GM21515 (cell line): ENCODE measurements at regions not wholly inside any gene's neighbourhood (a gene's known extent, or its start where the extent isn't known, plus 50 kb on each side); places are given as distances from the start of the nearest gene placed in this dataset.

Experiments
- ATAC-seq: cut with Tn5 transposase; IDR thresholded peaks from one replicate; pipeline ENCODE4 v1.9.1; 2021; ENCODE audit not compliant: unreplicated experiment

DNA sequence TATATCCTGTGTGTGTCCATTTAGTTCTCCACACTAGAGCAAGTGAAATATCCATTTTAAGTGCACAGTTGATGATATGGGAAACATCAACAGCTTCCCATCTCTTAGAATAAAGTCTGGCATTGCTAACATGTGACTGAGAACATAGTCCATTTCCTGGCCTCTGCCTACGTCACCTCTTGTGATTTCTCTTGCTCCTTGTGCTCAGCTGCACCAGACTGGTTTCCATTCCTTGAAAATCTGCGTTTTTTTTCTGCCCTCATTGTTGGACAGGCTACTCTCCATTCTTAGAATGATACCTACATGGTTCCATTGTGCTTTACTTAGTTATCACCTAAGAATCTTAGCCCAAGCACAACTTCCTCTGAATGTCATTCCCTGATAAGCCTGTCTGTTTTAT lies 851.2 kb upstream of the ID2 start:
- ATAC-seq: no peak

DNA sequence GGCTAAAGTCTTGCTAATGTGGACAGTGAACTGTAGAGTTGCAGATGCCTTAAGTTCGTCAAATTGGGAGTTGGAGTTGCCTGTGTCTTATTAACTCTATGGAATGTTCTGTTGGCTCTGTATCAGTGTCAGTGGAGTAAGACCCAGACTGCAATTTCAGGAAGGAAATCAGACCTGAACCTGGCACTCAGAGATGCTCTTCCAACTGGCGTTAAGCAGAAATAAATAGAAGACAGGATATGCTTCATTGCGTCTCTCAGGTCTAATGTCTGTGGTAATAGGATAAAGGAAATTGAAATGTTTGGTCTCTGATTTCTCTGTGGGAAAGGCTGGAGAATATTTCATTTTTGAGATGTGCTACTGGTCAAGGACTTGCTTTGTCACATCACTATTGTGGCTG lies 846.7 kb upstream of the ID2 start:
- ATAC-seq: no peak

DNA sequence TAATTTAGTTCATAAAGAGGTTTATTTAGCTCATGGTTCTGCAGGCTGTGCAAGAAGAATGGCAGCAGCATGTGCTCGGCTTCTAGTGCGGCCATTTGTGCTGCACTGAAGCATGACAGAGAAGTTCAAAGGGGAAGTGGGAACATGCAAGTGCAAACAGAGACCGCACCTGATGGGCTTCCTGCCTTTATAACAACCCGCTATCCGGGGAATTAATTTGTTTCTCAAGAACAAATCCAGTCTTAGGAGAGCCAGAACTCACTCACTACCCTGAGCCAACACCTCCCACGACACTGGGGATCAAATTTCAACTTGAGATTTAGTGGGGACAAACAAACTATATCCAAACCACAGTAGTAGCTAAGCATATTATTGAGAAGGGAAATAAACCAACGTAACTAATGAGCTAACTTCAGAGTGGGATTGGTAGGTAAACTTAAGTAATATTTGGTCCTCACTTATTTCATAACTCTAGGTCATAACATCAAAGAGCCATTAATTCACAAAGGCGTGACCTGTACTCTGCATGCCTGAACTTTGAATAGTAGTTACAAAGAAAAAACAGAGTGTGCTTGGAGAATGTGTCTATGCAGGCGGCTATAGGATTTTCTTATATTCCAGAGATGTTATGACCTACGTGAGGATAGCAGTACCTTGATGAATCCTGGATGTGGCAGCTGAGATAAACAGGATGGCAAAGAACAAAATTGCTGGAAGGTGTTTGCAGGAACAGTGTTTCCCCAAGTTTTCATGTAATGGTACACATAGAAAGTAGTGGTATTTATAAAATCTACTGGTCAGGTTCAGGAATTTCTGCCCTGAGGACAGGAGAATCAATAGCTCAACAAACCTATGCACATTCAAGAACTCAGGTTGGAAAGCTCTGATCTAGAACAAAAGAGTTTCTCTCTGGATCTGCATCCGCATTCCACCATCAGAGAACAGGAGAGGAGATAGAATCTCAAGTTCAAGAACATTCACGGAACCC lies 845.9 kb upstream of the ID2 start:
- peak; percentile 99 for ATAC-seq

DNA sequence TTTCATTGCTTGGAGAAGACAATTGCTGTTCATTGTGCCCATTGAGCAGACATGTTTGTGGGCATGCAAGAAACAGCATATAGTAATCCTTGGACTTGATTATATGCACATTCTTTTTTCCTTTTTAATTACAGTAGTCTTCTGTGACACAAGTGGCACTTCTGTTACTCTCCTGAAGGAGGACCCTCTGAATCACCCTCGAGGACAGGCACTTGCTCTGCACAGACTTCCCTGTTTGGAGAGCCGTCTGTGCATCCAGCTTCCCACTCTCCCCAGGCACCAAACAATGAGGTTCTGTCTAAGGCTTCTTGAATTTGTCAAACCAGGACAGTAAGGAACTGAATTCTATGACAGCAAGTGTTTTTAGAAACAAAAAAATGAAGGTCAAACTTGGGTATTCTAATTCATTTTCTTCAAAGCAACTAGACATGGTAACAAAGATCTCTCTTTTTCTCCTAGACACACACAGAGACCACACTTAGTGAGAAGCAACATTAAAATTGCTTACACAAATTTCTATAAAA lies 844.6 kb upstream of the ID2 start:
- ATAC-seq: no peak

DNA sequence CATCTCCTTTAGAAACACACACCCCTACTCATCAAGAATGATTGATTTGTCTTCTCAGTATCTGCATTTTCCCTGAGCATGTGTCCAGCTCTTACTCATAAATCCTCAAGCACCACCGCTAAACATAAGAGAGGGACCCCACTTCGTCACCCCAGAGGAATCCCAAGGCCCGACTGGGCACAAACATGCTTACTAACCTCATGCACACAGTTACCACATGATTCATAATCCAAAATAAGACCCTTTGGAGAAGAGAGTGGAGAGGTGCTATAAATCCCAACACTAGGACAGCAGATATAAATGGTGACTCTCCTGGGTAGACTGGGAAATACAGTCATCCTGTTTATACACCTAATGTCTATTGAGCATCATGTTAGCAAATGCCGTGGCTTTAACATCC lies 843.2 kb upstream of the ID2 start:
- no peak for ATAC-seq

DNA sequence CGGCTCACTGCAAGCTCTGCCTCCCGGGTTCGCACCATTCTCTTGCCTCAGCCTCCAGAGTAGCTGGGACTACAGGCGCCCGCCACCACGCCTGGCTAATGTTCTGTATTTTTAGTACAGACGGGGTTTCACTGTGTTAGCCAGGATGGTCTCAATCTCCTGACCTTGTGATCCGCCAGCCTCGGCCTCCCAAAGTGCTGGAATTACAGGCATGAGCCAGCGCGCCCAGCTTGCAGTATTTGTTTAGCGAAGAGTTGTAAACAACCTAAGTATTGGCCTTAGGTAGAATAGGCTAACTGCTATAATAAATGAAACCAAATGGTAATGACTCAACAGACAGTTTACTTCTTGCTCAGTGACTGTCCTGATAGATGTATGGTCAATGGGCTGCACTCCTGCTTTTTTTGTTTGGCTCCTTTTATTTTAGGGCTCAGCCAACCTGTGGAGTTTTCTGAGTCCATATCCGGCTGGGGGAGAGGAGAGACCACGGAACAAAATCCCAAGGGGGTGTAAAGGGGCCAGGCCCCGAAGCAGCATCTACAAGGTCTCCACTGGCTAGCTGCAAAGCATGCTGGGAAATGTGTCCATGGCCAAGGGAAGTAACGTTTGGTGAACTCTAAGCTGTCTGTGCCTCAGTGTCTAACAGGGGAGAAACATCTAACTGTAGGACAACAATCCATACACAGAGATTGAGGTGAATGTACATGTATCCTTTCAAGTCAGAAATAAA lies 841.0 kb upstream of the ID2 start:
- ATAC-seq: no peak

- no peak for ATAC-seq
These were observed 840.1 kb upstream of the ID2 start for GRCh38 chr2:7841751-7842150.

DNA sequence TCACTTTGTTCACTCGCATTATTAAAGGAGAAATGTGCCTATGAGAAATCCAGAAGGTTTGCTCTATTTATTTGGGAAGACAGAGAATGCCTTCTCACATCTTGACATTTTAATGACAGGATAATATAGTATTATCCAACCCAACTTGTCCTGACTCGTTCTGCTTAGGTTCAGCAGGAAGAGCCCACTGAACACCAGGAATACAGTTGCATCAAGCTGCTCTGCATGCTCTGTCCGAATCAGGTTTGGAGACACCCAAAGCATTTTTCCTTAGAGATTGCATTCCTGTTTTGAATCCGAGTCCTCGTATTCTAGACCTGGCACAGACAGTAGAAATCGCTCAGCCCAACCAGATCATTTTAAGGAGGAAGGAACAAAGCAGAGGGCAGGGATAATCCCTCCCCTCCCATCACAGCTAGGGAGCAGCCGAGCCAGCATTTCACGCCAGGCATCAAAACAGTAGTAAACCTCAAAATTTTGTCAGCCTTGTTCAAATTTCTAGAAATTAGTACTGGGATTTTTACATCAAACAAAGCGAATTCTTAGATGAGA lies 837.4 kb upstream of the ID2 start:
- no peak for ATAC-seq

GRCh38 chr2:7845332-7845731 lies 836.5 kb upstream of the ID2 start:
- no peak for ATAC-seq

- ATAC-seq: no peak
These were observed 835.2 kb upstream of the ID2 start for GRCh38 chr2:7846607-7847006.

GRCh38 chr2:7847321-7847720 lies 834.5 kb upstream of the ID2 start:
- no peak for ATAC-seq

DNA sequence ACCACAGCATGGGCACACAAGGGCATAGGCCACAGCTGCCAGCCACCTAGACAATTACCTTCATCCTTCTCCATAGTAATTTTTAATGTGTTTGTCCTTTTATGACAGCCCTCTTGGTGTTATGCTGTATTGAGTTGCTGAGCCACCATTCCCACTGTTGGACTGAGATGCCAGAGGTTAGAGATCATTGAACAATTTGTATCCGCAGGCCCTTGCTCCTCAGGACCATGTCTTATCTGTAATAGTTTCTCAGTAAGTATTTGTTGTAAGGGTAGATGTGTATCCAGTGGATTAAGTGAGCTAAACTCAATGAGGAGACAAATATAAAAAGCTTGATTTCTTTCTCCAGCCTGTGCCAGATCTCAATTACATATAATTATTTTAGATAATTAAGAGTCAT lies 832.8 kb upstream of the ID2 start:
- ATAC-seq: no peak

GRCh38 chr2:7849531-7849930 lies 832.3 kb upstream of the ID2 start:
- no peak for ATAC-seq

GRCh38 chr2:7852546-7852945 lies 829.3 kb upstream of the ID2 start:
- ATAC-seq: no peak

DNA sequence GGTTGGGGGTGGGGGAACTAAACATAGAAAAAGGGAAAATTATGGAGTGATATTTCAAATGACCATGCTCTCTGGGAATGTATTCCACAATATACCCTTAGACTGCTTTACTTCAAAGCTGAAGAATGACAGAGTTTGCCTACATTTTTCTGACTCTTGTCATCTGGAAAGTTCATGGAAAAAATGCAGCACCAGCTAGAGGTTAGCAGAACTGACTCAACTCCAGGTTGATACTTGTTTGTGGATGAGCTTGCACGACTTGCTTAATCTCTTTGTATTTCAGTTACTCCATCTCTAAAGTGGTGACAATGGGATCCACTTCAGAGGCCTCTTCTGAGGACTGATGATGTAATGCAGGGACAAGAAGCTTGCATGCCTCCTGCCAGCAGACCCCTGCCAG lies 824.0 kb upstream of the ID2 start:
- no peak for ATAC-seq

DNA sequence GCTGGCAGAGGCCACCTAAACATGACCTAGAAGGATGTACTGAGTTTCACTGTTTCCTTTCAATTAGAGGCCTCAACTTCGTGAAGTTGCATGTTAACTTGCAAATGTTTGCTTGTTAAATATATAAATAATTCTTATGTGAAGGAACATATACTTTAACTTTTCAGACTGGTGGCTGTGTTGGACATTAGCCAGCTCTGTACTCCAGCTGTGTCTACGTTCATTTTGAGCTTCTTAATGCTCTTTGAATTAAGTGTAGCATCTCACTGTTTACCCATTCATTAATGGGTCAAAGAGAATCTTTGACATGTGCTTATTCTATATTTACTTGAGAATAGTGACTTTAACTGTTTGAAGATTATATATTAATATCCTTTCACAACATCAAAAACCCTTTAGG lies 823.2 kb upstream of the ID2 start:
- ATAC-seq: no peak

DNA sequence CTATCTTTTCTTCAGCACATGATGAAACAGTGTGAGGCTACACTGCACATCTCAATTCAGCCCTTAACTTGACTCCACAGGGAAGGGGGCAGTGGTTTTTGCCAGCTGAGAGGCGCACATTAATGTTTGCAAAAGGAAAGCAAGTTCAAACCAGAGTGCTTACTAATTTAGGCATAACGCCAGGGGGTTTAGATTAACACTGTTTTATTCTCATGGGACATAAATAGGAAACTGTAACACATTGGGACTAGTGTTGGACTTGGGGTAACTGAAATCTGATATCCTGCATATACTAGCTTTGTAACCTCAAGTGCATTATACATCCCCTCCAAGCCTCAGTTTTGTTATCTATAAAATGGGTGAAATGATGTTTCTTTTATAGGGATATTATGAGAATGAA lies 821.2 kb upstream of the ID2 start:
- no peak for ATAC-seq

DNA sequence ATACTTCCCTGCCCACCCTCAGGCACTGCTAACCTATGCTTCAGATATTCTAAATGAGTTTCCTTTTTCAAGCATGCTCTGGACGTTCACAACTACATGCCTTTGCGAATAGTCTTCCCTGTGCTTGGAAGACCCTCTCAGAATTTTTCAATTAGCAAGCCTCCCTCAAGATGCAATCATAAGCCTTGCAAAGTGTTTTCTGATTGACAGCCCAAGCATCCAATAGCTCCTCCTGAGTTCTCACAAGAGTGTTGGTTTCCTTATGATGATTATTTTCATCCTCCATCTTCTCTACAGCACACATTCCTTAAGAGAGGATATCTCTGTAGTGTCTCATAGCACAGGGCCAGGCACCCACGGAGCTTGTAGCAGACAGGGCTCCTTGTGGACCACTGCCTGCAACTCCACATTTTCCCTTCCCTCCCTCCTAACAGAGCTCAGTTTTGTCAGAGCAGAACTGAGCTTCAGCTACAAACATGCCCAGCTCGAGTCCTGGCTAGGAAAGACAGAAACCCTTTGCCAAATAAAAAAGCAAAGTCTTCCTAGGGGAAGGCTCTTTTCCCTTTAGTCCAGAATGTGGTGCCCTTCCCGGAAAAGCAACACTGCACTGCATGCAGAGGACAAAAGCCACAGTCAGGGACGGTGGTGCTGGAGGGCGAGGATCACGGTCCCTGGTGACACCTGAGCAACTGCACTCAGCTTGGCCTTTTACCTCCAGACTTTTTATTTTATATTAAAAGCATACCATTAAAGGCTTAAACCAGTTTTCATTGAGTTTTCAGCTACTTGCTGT lies 819.8 kb upstream of the ID2 start:
- ATAC-seq: no peak

DNA sequence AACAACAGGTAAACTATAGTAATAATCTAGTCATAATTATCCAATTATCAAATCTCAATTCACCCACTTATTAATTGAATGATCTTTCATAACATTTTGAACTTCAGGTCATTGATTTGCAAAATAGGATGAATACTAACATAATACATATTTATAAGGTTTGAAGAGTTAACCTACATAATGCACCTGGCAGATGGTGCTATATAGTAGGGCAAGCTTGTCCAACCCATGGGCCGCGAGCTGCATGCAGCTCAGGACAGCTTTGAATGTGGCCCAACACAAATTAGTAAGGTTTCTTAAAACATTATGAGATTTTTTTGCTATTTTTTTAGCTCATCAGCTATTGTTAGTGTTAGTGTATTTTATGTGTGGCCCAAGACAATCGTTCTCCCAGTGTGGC lies 815.8 kb upstream of the ID2 start:
- ATAC-seq: no peak

DNA sequence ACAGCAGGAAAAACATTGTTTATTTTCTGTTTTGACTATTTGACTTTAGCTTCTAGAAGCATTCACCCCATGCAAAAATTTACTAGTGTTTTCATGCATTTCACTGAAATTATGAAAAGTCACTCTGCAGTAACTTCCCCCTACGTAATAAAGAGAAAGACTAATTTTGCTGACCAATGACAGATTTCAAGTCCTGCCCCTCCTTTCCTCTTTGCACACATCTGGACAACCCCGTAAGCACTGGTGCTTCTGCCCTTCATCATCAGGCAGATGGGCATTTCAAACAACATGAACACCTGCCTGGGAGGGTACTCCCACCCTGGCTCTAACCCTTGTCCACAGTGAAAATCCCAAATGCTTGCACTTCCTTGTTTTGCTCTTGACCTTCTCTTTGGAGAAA lies 815.0 kb upstream of the ID2 start:
- no peak for ATAC-seq

DNA sequence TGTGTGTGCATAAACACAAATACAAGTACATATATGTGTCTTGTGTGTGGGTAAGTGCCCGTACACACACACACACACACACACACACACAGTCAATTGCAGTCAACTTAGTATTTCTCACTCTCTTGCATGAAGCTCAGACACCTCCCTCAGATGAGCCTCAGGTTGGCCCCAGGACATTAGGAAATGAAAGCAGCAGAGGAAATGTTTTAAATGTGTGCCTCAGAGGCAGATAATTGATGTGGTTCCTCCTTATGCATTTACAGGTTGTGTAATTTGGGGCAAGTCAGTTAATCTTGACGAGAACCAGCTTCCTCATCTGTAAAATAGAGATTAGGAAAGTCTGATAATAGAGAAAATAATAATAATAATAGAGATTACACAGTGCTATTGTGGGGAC lies 814.0 kb upstream of the ID2 start:
- no peak for ATAC-seq
